ENCODE measurements at regions not wholly inside any gene's neighbourhood (a gene's known extent, or its start where the extent isn't known, plus 50 kb on each side); places are given as distances from the start of the nearest gene placed in this dataset.

DNA sequence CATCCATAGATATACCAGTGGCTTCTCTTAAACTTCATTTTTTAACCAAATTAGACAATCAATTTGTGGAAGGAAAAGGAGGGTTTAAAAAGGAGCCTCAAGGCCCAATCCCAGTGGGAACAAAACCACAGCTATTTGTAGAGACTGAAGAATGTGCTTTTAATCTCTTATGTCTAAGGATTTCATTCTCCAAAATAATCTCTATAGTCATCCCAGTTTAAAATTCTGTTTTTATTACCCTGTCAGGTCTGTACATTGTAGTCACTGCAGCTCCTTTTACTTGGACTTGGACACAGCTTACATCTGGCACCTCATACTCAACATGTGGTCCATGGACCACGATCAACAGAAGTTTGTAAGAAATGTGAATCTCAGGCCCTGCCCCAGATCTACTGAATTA, 152.1 kb upstream of the STMND1 start:
- TF ChIP-seq NFIC (IDR thresholded peaks at IDR 0.05; ENCODE audit: borderline replicate concordance), result no peak
- no peak for TF ChIP-seq TAF1 (IDR thresholded peaks at IDR 0.05; ENCODE audit: borderline replicate concordance, low read depth, low read length)
- TF ChIP-seq, protein P1, sequence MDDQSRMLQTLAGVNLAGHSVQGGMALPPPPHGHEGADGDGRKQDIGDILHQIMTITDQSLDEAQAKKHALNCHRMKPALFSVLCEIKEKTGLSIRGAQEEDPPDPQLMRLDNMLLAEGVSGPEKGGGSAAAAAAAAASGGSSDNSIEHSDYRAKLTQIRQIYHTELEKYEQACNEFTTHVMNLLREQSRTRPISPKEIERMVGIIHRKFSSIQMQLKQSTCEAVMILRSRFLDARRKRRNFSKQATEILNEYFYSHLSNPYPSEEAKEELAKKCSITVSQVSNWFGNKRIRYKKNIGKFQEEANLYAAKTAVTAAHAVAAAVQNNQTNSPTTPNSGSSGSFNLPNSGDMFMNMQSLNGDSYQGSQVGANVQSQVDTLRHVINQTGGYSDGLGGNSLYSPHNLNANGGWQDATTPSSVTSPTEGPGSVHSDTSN (IDR thresholded peaks at IDR 0.05), result no peak
- TF ChIP-seq TCF12 (IDR thresholded peaks at IDR 0.05), result peak; percentile 10; the same call in 1 of the 2 replicates
- TF ChIP-seq FOXM1 (IDR thresholded peaks at IDR 0.05; ENCODE audit: low read depth), result no peak
- TF ChIP-seq EZH2phosphoT487 (IDR thresholded peaks at IDR 0.05; ENCODE audit: borderline replicate concordance, low read depth), result no peak
- no peaks in the 10 kb centered on the region for H3K9me3 ChIP-seq
- peaks cover 4 to 36% of the 10 kb centered on the region in 2 experiments; a peak in 3 of 4 replicates for H3K4me1 ChIP-seq (ENCODE audit: control insufficient read depth in 1 of 2, insufficient read depth in 2 of 2, low read depth in 1 of 2, low read length in 1 of 2)
- ChIA-PET POLR2A (no interaction called here), CTCF (interaction anchor here (7.3 kb wide), 1 partner anchor 14 kb away, joined by 45 read pairs; no protein-coding TSS in a partner anchor)
- H3K9me2 ChIP-seq, result no peaks in the 10 kb centered on the region
- no peaks in the 10 kb centered on the region for H3K79me2 ChIP-seq (ENCODE audit: insufficient read depth)
- no peaks in the 10 kb centered on the region for H4K20me1 ChIP-seq (ENCODE audit: insufficient read depth)
- 70% methylated on average over 1 of the region's 1 CpG for WGBS (ENCODE audit: low lambda C conversion rate)
- no peaks in the 10 kb centered on the region for H3K36me3 ChIP-seq (replicated peaks in 1 of 2; ENCODE audit: control insufficient read depth in 1 of 2, insufficient read depth in 2 of 2, low read length in 1 of 2)
- H3K27ac ChIP-seq (ENCODE audit: low read depth in 2 of 2, low read length in 1 of 2), result peak overlapping the region; percentile 3 to 62; a peak in 2 of 4 replicates
- H3K4me2 ChIP-seq, result no peak overlapping the region
- H3K27me3 ChIP-seq (ENCODE audit: insufficient read depth), result no peaks in the 10 kb centered on the region
- H3K9ac ChIP-seq, result no peak overlapping the region
- no peak overlapping the region for H3K4me3 ChIP-seq (ENCODE audit: low read depth in 2 of 2, low read length in 1 of 2)
- no peak for DNase-seq
- no peak overlapping the region for H2AFZ ChIP-seq (ENCODE audit: low read depth)
- H3F3A ChIP-seq (replicated peaks; ENCODE audit: insufficient read depth), result peaks cover 23% of the 10 kb centered on the region

GRCh38 chr6:16948396-16948795, 153.5 kb upstream of the STMND1 start:
- Histone ChIP-seq H3K36me3 (replicated peaks in 1 of 2; ENCODE audit: control insufficient read depth in 1 of 2, insufficient read depth in 2 of 2, low read length in 1 of 2) (no peaks in the 10 kb centered on the region), H3K4me2 (peak overlapping the region; percentile 49; the same call in 1 of the 2 replicates), H4K20me1 (ENCODE audit: insufficient read depth) (no peaks in the 10 kb centered on the region), H3K27ac (ENCODE audit: low read depth in 2 of 2, low read length in 1 of 2) (peak overlapping the region; percentile 84 to 95), H3K9me2 (no peaks in the 10 kb centered on the region), H3K79me2 (ENCODE audit: insufficient read depth) (no peaks in the 10 kb centered on the region), H2AFZ (ENCODE audit: low read depth) (peak overlapping the region; percentile 2; the same call in 1 of the 2 replicates), H3K27me3 (ENCODE audit: insufficient read depth) (no peaks in the 10 kb centered on the region), H3K4me1 (ENCODE audit: control insufficient read depth in 1 of 2, insufficient read depth in 2 of 2, low read depth in 1 of 2, low read length in 1 of 2) (peaks cover 4 to 36% of the 10 kb centered on the region in 2 experiments; a peak in 3 of 4 replicates), H3K9ac (peak overlapping the region; percentile 55; the same call in 1 of the 2 replicates), H3K4me3 (ENCODE audit: low read depth in 2 of 2, low read length in 1 of 2) (no peak overlapping the region), H3F3A (replicated peaks; ENCODE audit: insufficient read depth) (peaks cover 23% of the 10 kb centered on the region), H3K9me3 (no peaks in the 10 kb centered on the region)
- TF ChIP-seq MAX (IDR thresholded peaks at IDR 0.05; ENCODE audit: low read depth) (no peak), GABPA (IDR thresholded peaks at IDR 0.05; ENCODE audit: low read depth) (no peak)
- TF ChIP-seq, protein P2, sequence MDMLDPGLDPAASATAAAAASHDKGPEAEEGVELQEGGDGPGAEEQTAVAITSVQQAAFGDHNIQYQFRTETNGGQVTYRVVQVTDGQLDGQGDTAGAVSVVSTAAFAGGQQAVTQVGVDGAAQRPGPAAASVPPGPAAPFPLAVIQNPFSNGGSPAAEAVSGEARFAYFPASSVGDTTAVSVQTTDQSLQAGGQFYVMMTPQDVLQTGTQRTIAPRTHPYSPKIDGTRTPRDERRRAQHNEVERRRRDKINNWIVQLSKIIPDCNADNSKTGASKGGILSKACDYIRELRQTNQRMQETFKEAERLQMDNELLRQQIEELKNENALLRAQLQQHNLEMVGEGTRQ (IDR thresholded peaks at IDR 0.05; ENCODE audit: borderline replicate concordance, low read depth, low read length), result no peak
- POLR2A ChIA-PET, result no interaction called here
- no peak for DNase-seq
- 90% methylated on average over 2 of the region's 2 CpGs for WGBS (ENCODE audit: low lambda C conversion rate)
- CTCF ChIA-PET, result interaction anchor here (7.3 kb wide), 1 partner anchor 15 kb away, joined by 45 read pairs; no protein-coding TSS in a partner anchor
